GM10248 (cell line): ENCODE measurements at regions not wholly inside any gene's neighbourhood (a gene's known extent, or its start where the extent isn't known, plus 50 kb on each side); places are given as distances from the start of the nearest gene placed in this dataset.

Source experiments
- CTCF ChIA-PET: fragments of 300-600 bp; sonication (Branson Sonifier 250); formaldehyde crosslinking; extraction: SDS; loops from one replicate; lab custom pipeline; 2021; ENCODE audit warnings: antibody characterized with exemption; lab: Yijun Ruan, JAX
- POLR2A ChIA-PET: fragments of 350-650 bp; sonication (Branson Sonifier 250); formaldehyde crosslinking; extraction: SDS; loops from one replicate; lab custom pipeline; 2020; ENCODE audit warnings: antibody characterized with exemption; lab: Yijun Ruan, JAX
- DNase-seq: peaks from one replicate; pipeline ENCODE4 v3.0.0; 2012; ENCODE audit errors: extremely low spot score
- TF ChIP-seq, protein P1 (sequence below): IDR thresholded peaks from 2 replicates; pipeline ENCODE4 v1.5.1; 2012; ENCODE audit warnings: mild to moderate bottlenecking, low read depth; ENCODE audit errors: extremely low read depth, missing control alignments, control extremely low read depth

DNA sequence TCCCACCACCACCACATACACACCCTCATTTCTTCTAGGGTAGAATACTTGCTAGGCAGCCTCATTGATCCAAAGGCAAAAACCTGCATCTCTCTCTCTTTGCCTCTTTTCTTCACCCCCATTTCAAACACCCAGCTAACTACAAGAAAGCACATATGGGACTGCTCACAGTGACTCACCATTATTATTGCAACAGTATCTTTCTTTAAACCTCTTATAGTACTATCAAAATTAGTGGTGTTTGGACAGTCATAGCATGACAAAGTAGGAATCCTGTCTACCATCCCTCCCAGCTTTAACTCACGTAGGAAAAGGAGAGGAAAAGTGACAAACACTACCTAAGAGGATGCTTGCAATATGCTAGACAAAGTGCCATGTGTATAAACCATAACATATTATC is 422.5 kb upstream of the CRIM1 start:
- ChIA-PET CTCF (interaction anchor here (1.3 to 2.5 kb wide), 2 partner anchors 14 to 18 kb away, joined by 3 to 5 read pairs; no protein-coding TSS in a partner anchor), POLR2A (no interaction called here)
- TF ChIP-seq, protein P1, sequence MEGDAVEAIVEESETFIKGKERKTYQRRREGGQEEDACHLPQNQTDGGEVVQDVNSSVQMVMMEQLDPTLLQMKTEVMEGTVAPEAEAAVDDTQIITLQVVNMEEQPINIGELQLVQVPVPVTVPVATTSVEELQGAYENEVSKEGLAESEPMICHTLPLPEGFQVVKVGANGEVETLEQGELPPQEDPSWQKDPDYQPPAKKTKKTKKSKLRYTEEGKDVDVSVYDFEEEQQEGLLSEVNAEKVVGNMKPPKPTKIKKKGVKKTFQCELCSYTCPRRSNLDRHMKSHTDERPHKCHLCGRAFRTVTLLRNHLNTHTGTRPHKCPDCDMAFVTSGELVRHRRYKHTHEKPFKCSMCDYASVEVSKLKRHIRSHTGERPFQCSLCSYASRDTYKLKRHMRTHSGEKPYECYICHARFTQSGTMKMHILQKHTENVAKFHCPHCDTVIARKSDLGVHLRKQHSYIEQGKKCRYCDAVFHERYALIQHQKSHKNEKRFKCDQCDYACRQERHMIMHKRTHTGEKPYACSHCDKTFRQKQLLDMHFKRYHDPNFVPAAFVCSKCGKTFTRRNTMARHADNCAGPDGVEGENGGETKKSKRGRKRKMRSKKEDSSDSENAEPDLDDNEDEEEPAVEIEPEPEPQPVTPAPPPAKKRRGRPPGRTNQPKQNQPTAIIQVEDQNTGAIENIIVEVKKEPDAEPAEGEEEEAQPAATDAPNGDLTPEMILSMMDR, result no peak
- no peak for DNase-seq

DNA sequence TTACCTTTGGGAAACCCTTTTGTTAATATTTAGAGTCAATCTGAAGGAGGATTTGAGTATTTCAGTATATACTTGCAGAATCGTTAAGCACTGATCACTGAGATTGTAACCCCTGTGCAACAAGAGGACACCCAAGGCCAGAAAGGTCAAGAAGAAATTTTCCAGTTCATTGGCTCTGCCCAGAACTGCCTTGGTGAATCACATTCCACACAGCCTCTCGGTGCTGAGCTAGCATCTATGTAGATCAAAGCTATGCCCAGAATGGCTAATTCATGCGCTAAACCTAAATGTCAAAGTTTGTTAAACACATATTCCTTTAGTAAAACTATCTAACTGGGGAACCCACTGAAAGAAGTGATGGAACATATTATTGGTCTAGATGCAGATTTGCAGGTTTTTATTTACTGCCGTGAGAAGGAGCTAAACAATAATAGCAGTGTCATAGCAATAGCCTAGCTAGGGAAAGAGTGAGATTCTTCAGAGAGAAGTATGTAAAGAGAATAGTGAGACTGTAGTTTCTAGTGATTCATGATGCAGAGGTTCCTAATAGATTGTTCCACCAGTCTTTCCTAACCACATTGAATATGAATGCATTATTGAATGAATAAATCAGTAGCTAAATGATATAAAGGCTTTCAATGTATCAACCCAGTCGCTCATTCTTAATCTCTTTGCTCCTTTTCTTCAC is 423.2 kb upstream of the CRIM1 start:
- CTCF ChIA-PET, result interaction anchor here (1.2 to 2.5 kb wide), 4 partner anchors 15 to 20 kb away, joined by 3 to 5 read pairs (median 3); no protein-coding TSS in a partner anchor
- no peak for DNase-seq
- POLR2A ChIA-PET, result no interaction called here
- TF ChIP-seq, protein P1, result no peak

DNA sequence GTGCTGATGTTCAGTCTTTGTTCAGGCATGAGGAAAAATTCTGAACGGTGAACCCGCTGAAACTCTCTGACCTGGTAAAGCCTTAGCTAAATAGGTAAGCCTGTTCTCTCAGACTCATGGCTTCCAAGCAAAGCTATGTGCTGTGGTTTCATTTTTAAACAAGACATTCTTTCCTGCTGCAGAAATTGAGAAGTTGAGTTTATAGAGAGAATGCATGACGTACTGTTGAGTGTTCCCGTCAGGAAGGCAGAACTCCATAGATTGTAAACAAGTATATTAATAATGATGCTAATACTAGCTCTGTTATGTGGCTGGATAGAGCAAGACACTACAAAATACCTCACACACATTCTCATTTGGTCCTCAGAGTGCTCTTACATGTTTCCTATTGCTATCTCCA is 424.0 kb upstream of the CRIM1 start:
- TF ChIP-seq, protein P1, result no peak
- ChIA-PET CTCF (interaction anchor here (1.2 to 2.5 kb wide), 3 partner anchors 15 to 19 kb away, joined by 3 to 5 read pairs (median 3); no protein-coding TSS in a partner anchor), POLR2A (no interaction called here)
- no peak for DNase-seq

DNA sequence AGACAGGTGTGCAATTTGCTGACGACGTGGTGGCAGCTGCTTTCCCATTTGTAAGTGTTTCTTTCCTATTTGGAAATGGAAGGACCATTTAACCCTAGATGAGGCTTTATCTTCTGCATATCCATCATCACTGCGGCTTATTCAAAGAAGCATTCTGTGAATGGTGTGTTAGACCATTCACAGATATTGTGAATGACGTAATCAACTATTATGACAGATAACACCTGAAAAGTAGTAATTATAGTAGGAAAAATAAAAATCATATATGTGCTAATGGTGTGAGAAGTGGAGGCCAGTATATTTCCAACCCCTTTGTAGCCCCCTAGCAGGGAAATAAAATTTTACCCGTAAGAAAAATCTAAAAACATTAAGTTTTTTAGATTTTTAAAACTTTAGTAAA is 424.5 kb upstream of the CRIM1 start:
- TF ChIP-seq, protein P1, result no peak
- ChIA-PET CTCF (interaction anchor here (1.2 to 2.5 kb wide), 3 partner anchors 16 to 18 kb away, joined by 3 to 5 read pairs (median 3); no protein-coding TSS in a partner anchor), POLR2A (no interaction called here)
- no peak for DNase-seq

DNA sequence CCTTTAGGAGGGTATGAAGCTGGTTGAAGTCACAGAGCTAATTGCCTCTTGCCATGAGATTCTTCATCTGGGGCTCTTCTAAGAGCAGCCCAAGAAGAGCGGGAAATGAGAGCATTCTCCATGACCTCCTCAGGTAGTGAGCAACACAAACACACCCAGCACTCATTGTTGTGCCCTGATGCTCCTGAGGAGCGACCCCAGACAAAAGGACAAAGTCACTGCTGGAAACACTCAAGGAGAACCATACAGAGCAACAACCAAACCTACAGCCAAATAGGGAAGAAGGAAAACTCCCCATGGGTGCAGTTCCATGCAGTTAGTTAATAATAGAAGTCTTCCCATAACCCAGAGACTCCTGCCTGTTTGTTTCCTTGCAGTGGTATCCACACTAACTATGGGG is 426.0 kb upstream of the CRIM1 start:
- no peak for DNase-seq
- ChIA-PET POLR2A (no interaction called here), CTCF (interaction anchor here (1.2 to 1.6 kb wide), 3 partner anchors 16 to 97 kb away, joined by 3 to 5 read pairs (median 4); no protein-coding TSS in a partner anchor)
- TF ChIP-seq, protein P1, result no peak

DNA sequence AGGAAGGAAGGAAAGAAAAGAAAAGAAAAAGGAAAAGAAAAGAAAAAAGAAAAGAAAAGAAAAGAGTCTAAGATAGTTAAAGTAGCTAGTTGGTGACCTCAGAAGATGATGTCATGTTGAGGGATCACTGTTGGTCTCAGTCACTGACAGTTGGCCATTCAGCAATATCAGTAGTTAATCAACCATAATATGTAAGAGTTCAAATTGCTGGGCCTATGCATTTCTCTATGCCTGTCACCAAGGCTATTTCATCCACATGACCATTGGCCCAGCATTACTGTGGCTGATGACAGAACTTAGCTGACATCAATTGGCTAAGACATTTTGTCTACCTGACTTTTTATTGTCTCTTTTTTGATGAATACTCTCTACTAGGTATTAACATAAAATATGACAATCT is 435.5 kb upstream of the CRIM1 start:
- POLR2A ChIA-PET, result no interaction called here
- TF ChIP-seq, protein P1, result no peak
- DNase-seq, result no peak
- CTCF ChIA-PET, result no interaction called here
